Nephron progenitor cell (in vitro differentiated cells): ENCODE measurements at regions not wholly inside any gene's neighbourhood (a gene's known extent, or its start where the extent isn't known, plus 50 kb on each side); places are given as distances from the start of the nearest gene placed in this dataset.

Experiments
- DNase-seq: peaks from one replicate; pipeline ENCODE4 v3.0.0; 2021
- H3K27ac Mint-ChIP-seq: 2 replicates; pipeline ENCODE4 v1.8.0; 2021; ENCODE audit warnings: mild to moderate bottlenecking, moderate library complexity, mixed read lengths
- H3K27me3 Mint-ChIP-seq: 2 replicates; pipeline ENCODE4 v1.8.0; 2021; ENCODE audit warnings: mild to moderate bottlenecking, low read depth, mixed read lengths; ENCODE audit not compliant: poor library complexity
- H3K36me3 Mint-ChIP-seq: 2 replicates; pipeline ENCODE4 v1.8.0; 2021; ENCODE audit warnings: low read depth, mixed read lengths
- H3K4me1 Mint-ChIP-seq: 2 replicates; pipeline ENCODE4 v1.8.0; 2021; ENCODE audit warnings: mixed read lengths
- H3K4me3 Mint-ChIP-seq: 2 replicates; pipeline ENCODE4 v1.8.0; 2021; ENCODE audit warnings: mild to moderate bottlenecking, moderate library complexity, mixed read lengths
- H3K9me3 Mint-ChIP-seq: 2 replicates; pipeline ENCODE4 v1.8.0; 2021; ENCODE audit warnings: mild to moderate bottlenecking, moderate library complexity, mixed read lengths
- TF ChIP-seq, protein P1 (sequence below): fragments of 200-600 bp; sonication (generic); IDR thresholded peaks from 2 replicates; pipeline ENCODE4 v1.5.0; 2021; ENCODE audit warnings: antibody characterized with exemption

- Mint-ChIP-seq H3K36me3 (no peaks in the 10 kb centered on the region), H3K9me3 (no peaks in the 10 kb centered on the region), H3K4me3 (no peak overlapping the region), H3K27me3 (peaks cover 3% of the 10 kb centered on the region), H3K27ac (no peak overlapping the region), H3K4me1 (no peaks in the 10 kb centered on the region)
- TF ChIP-seq, protein P1, sequence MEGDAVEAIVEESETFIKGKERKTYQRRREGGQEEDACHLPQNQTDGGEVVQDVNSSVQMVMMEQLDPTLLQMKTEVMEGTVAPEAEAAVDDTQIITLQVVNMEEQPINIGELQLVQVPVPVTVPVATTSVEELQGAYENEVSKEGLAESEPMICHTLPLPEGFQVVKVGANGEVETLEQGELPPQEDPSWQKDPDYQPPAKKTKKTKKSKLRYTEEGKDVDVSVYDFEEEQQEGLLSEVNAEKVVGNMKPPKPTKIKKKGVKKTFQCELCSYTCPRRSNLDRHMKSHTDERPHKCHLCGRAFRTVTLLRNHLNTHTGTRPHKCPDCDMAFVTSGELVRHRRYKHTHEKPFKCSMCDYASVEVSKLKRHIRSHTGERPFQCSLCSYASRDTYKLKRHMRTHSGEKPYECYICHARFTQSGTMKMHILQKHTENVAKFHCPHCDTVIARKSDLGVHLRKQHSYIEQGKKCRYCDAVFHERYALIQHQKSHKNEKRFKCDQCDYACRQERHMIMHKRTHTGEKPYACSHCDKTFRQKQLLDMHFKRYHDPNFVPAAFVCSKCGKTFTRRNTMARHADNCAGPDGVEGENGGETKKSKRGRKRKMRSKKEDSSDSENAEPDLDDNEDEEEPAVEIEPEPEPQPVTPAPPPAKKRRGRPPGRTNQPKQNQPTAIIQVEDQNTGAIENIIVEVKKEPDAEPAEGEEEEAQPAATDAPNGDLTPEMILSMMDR, result no peak
- no peak for DNase-seq
Measured at GRCh38 chr10:90319188-90319914, 538.5 kb downstream of the HTR7 start.

DNA sequence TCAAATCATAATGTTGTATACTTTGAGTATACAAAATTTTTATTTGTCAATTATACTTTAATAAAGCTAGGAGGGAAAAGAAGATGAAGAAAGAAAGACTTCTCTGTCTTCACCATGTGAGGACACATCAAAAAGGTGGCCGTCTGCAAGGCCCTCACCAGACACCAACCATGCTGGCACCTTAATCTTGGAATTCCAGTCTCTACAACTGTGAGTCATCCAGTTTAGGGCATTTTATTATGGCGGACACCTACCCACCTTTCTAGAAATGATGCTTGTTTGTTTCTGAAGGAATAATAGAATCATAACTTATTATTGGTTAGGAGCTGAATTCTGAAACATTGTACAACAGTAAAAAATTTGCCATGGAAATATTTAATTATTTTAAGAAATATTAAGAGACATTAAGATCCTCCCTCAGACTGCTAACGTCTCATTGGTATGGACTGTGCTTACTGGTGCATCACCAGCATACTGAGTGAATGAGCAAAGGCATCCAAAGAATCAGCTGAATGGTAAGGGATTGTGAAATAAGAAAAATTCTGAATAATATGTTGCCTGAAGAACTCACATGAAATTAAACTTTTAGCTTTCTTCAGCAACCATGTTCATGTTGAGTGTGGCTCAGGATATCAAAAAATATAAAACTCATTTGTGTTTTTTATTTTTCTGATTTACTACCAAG lies 536.6 kb downstream of the HTR7 start:
- Mint-ChIP-seq H3K27ac (no peak overlapping the region), H3K4me1 (no peaks in the 10 kb centered on the region), H3K27me3 (peaks cover 3% of the 10 kb centered on the region), H3K36me3 (no peaks in the 10 kb centered on the region), H3K9me3 (no peaks in the 10 kb centered on the region), H3K4me3 (no peak overlapping the region)
- DNase-seq, result no peak
- TF ChIP-seq, protein P1, result no peak

DNA sequence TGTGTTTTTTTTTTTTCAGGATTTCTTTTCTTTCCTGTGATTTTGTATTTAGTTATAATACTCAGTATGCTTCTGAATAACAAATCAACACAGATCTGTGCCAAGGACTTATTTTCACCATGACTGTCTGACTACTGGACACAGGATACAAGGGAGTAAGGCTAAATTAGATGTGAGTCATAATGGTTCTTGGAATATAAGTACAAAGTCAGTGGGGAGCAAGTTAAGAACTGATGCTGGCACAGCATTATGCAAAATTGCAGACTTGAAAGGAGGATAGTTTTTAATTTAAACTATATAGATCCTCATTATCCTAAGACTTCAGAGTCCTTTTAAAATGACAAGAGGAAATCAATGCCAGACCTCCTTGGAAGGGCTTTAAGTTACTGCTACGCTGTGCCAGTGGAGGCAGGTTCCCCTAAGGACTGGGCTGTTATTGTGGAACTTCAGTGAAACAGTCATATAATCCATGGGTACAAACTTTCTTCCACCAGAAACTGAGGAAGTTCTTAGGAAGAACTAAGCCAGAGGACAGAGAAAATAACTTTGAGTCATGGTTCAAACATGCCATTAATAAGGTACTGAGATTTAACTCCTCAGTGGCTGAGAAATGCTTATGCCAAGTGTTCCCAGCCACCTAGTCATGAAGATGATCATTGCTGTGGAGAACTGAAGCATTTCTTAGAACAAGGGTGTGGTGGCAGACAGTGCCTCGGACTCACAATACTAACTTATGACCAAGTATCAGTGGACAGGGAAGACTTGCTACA lies 531.2 kb downstream of the HTR7 start:
- H3K27ac Mint-ChIP-seq, result no peak overlapping the region
- H3K27me3 Mint-ChIP-seq, result peaks cover 3% of the 10 kb centered on the region
- H3K4me1 Mint-ChIP-seq, result no peaks in the 10 kb centered on the region
- DNase-seq, result no peak
- H3K9me3 Mint-ChIP-seq, result no peaks in the 10 kb centered on the region
- no peaks in the 10 kb centered on the region for H3K36me3 Mint-ChIP-seq
- TF ChIP-seq, protein P1, result no peak
- no peak overlapping the region for H3K4me3 Mint-ChIP-seq

DNA sequence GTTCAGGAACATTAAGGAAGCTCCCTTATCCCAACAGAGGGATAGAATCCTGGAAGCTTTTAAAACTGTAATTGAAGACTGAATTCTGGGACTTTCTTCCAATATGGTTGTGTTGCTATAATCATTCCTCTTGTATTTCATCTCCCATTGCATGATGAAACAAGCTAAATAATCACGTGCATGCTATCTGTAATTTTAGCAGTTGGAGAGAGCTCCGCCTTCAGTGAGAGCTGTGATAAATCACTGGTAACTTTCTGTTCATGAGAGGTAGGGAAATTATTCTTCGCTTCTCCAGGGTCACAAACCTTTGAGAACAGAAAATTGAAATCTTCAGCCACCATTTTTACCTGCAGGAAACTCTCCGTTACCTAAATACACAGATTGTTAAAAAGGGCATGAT lies 530.2 kb downstream of the HTR7 start:
- no peaks in the 10 kb centered on the region for H3K36me3 Mint-ChIP-seq
- no peaks in the 10 kb centered on the region for H3K9me3 Mint-ChIP-seq
- no peaks in the 10 kb centered on the region for H3K4me1 Mint-ChIP-seq
- TF ChIP-seq, protein P1, result no peak
- H3K4me3 Mint-ChIP-seq, result no peak overlapping the region
- DNase-seq, result no peak
- no peak overlapping the region for H3K27ac Mint-ChIP-seq
- peaks cover 3% of the 10 kb centered on the region for H3K27me3 Mint-ChIP-seq

GRCh38 chr10:90328459-90328858 lies 529.4 kb downstream of the HTR7 start:
- H3K27ac Mint-ChIP-seq, result no peak overlapping the region
- no peaks in the 10 kb centered on the region for H3K9me3 Mint-ChIP-seq
- TF ChIP-seq, protein P1, result no peak
- DNase-seq, result no peak
- H3K27me3 Mint-ChIP-seq, result peaks cover 3% of the 10 kb centered on the region
- no peaks in the 10 kb centered on the region for H3K4me1 Mint-ChIP-seq
- H3K36me3 Mint-ChIP-seq, result no peaks in the 10 kb centered on the region
- H3K4me3 Mint-ChIP-seq, result no peak overlapping the region
